PC-9 (cell line): ENCODE measurements at regions not wholly inside any gene's neighbourhood (a gene's known extent, or its start where the extent isn't known, plus 50 kb on each side); places are given as distances from the start of the nearest gene placed in this dataset.

ENCODE experiments used
- BruUV-seq: library from RNA; stranded (reverse); fragments of 400-500 nt; replicated peaks from 2 replicates; lab custom pipeline; 2021; lab: Mats Ljungman, UMichigan
- CTCF ChIA-PET: fragments of 300-600 bp; sonication (Branson Sonifier 250); formaldehyde crosslinking; loops from one replicate; lab custom pipeline; 2022; ENCODE audit warnings: antibody characterized with exemption; lab: Charles Lee
- POLR2A ChIA-PET: fragments of 300-600 bp; sonication (Branson Sonifier 250); formaldehyde crosslinking; loops from one replicate; lab custom pipeline; 2022; ENCODE audit warnings: antibody characterized with exemption; ENCODE audit not compliant: unreplicated experiment; lab: Charles Lee
- DNase-seq, 2 experiments: peaks; one replicate each; pipeline versions ENCODE4 v3.0.0 to v3.0.0-alpha.2; 2015 to 2022; ENCODE audit warnings: mixed read lengths in 1 of 2
- H2AFZ ChIP-seq: fragments of 200-600 bp; sonication (generic); 2 replicates; pipeline ENCODE4 v1.8.1; 2017; ENCODE audit warnings: antibody characterized with exemption
- H3F3A ChIP-seq: fragments of 200-600 bp; sonication (generic); 2 replicates; pipeline ENCODE4 v1.8.1; 2017; ENCODE audit warnings: antibody characterized with exemption, mild to moderate bottlenecking, low read depth; ENCODE audit not compliant: insufficient read depth
- H3K27ac ChIP-seq: fragments of 200-600 bp; sonication (generic); 2 replicates; pipeline ENCODE4 v1.6.1; 2016; ENCODE audit warnings: mixed run types
- H3K27me3 ChIP-seq: fragments of 200-600 bp; sonication (generic); 2 replicates; pipeline ENCODE4 v1.6.1; 2016; ENCODE audit warnings: low read depth, mixed run types; ENCODE audit not compliant: insufficient read depth
- H3K36me3 ChIP-seq: fragments of 200-600 bp; sonication (generic); 2 replicates; pipeline ENCODE4 v1.6.1; 2016; ENCODE audit warnings: low read depth, mixed run types
- H3K4me1 ChIP-seq: fragments of 200-600 bp; sonication (generic); replicated peaks from 2 replicates; pipeline ENCODE4 v1.6.1; 2016; ENCODE audit warnings: mixed run types; ENCODE audit not compliant: insufficient read depth
- H3K4me2 ChIP-seq: fragments of 200-600 bp; sonication (generic); 2 replicates; pipeline ENCODE4 v1.6.1; 2017; ENCODE audit warnings: mixed run types
- H3K4me3 ChIP-seq: fragments of 200-600 bp; sonication (generic); 2 replicates; pipeline ENCODE4 v1.6.1; 2016; ENCODE audit warnings: mixed run types
- H3K79me2 ChIP-seq: fragments of 200-600 bp; sonication (generic); 2 replicates; pipeline ENCODE4 v1.6.1; 2017; ENCODE audit warnings: low read depth, mixed run types
- H3K9me2 ChIP-seq: fragments of 200-600 bp; sonication (generic); 2 replicates; pipeline ENCODE4 v1.8.1; 2017; ENCODE audit warnings: mild to moderate bottlenecking; ENCODE audit not compliant: insufficient read depth
- H3K9me3 ChIP-seq: fragments of 200-600 bp; sonication (generic); 2 replicates; pipeline ENCODE4 v1.8.1; 2016; ENCODE audit warnings: low read depth; ENCODE audit not compliant: insufficient read depth
- H4K20me1 ChIP-seq: fragments of 200-600 bp; sonication (generic); 2 replicates; pipeline ENCODE4 v1.8.1; 2017; ENCODE audit not compliant: insufficient read depth
- EZH2 ChIP-seq: fragments of 200-600 bp; sonication (generic); IDR thresholded peaks from 2 replicates; pipeline ENCODE4 v1.8.0; 2017; ENCODE audit warnings: antibody characterized with exemption, low read depth
- intact Hi-C: fragments of 100-400 bp; cut with micrococcal nuclease; formaldehyde crosslinking; loops from one replicate; pipeline ENCODE4 v1.10.0; 2022; ENCODE audit not compliant: unreplicated experiment
- TF ChIP-seq, protein P1 (sequence below): fragments of 200-600 bp; sonication (generic); conservative IDR thresholded peaks from 2 replicates; pipeline ENCODE4 v1.6.1; 2017; ENCODE audit warnings: mixed run types, antibody characterized with exemption, mild to moderate bottlenecking, moderate library complexity

DNA sequence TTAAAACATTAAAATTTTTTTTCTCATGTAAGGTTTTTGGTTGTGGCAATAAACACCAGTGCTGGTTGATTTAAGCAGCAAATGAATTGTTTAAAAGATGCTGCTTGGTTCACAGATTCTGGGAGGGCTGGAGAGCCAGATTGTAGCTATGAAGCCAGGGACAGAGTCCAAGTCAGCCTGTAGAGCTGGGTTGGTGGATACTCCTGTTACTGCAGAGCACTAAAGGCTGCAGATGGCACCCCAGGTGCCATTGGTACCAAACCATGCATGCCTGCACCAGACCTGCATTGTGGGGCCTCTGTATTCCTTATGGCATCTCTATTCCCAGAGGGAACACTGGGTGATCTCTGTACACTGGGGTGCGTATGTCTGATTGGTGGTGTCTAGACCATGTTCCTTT lies 113.3 kb downstream of the SNAPC1 start:
- Histone ChIP-seq H3K9me2 (no peaks in the 10 kb centered on the region), H3K4me3 (no peak overlapping the region), H3K4me2 (no peak overlapping the region), H2AFZ (no peak overlapping the region), H4K20me1 (no peaks in the 10 kb centered on the region), H3K27ac (no peak overlapping the region), H3K4me1 (no peaks in the 10 kb centered on the region), H3K9me3 (peaks cover 12% of the 10 kb centered on the region; the same call in 1 of the 2 replicates), H3K27me3 (no peaks in the 10 kb centered on the region), H3F3A (no peaks in the 10 kb centered on the region), H3K36me3 (no peaks in the 10 kb centered on the region), H3K79me2 (no peaks in the 10 kb centered on the region)
- no TSS peak for BruUV-seq
- DNase-seq = no peak
- intact Hi-C loops = no loop called here
- TF ChIP-seq, protein P1, sequence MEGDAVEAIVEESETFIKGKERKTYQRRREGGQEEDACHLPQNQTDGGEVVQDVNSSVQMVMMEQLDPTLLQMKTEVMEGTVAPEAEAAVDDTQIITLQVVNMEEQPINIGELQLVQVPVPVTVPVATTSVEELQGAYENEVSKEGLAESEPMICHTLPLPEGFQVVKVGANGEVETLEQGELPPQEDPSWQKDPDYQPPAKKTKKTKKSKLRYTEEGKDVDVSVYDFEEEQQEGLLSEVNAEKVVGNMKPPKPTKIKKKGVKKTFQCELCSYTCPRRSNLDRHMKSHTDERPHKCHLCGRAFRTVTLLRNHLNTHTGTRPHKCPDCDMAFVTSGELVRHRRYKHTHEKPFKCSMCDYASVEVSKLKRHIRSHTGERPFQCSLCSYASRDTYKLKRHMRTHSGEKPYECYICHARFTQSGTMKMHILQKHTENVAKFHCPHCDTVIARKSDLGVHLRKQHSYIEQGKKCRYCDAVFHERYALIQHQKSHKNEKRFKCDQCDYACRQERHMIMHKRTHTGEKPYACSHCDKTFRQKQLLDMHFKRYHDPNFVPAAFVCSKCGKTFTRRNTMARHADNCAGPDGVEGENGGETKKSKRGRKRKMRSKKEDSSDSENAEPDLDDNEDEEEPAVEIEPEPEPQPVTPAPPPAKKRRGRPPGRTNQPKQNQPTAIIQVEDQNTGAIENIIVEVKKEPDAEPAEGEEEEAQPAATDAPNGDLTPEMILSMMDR = no peak
- TF ChIP-seq EZH2 = no peak
- POLR2A ChIA-PET = no interaction called here
- CTCF ChIA-PET = interaction anchor here (0.6 kb wide), 1 partner anchor 130 kb away, joined by 5 read pairs; no protein-coding TSS in a partner anchor

DNA sequence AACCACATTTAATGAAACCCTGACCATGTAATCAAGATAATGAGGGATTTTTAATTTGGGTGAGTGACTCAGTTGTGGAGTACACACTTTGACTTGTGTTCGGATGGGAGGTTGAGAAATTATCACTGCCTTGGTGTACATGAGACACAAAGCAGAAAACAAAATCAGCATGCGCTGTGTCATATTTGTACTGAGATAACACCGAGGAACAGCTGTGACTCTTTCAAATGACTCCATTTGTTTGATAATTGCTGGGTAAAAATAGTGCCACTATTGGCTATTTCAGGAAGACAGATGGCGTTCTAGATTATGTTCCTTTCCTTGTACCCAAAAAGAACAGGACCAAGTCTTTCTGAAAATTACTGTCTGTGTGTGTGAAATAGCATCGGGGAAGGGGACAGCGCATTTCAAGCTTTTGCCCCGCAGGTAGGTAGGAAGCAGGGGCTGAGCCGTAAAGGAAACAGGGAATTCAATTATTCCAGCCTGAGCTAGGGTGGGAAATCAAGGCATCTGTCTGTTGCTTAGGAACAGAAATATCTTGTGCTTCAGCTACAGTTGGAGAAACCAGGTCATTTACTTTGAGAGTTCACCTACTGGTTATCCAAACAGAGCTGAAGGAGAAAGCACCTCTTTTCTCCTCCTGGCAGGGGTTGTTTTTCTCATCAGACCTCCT lies 114.3 kb downstream of the SNAPC1 start:
- ChIA-PET POLR2A (no interaction called here), CTCF (interaction anchor here (0.6 kb wide), 1 partner anchor 131 kb away, joined by 5 read pairs; no protein-coding TSS in a partner anchor)
- DNase-seq = no peak
- Histone ChIP-seq H3K4me1 (no peaks in the 10 kb centered on the region), H3K4me2 (no peak overlapping the region), H3K4me3 (no peak overlapping the region), H3F3A (no peaks in the 10 kb centered on the region), H3K36me3 (no peaks in the 10 kb centered on the region), H3K27me3 (no peaks in the 10 kb centered on the region), H4K20me1 (no peaks in the 10 kb centered on the region), H3K79me2 (no peaks in the 10 kb centered on the region), H3K27ac (no peak overlapping the region), H3K9me2 (no peaks in the 10 kb centered on the region), H2AFZ (no peak overlapping the region), H3K9me3 (0 out of 2 replicates have a peak, but pooled peaks cover 4% of the 10 kb centered on the region)
- intact Hi-C loops = no loop called here
- no peak for TF ChIP-seq EZH2
- TF ChIP-seq, protein P1 = no peak
- BruUV-seq = no TSS peak

DNA sequence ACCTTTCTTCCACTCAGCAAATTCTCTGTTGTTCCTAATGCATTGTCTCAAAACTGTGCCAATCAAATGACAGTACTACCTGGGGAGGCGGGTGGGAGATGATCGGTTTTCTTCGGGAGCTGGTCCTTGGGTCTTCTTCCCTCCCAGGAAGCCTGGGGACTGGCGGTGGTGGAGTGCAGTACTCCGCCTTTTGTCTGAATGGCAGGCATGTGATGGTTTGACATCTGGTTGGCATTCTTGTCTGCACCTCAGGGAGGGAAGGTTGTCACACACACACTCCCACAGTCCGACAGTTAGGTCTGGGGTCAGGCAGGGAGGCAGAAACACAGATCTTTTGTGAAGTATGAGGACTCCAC lies 114.8 kb downstream of the SNAPC1 start:
- H3K9me2 ChIP-seq = no peaks in the 10 kb centered on the region
- H3K27me3 ChIP-seq = no peaks in the 10 kb centered on the region
- no peak overlapping the region for H2AFZ ChIP-seq
- H3K4me3 ChIP-seq = no peak overlapping the region
- H4K20me1 ChIP-seq = no peaks in the 10 kb centered on the region
- CTCF ChIA-PET = no interaction called here
- no peaks in the 10 kb centered on the region for H3F3A ChIP-seq
- no peaks in the 10 kb centered on the region for H3K79me2 ChIP-seq
- no peak for DNase-seq
- no peak overlapping the region for H3K27ac ChIP-seq
- no peaks in the 10 kb centered on the region for H3K36me3 ChIP-seq
- POLR2A ChIA-PET = no interaction called here
- TF ChIP-seq EZH2 = no peak
- TF ChIP-seq, protein P1 = no peak
- H3K9me3 ChIP-seq = no peaks in the 10 kb centered on the region
- no peak overlapping the region for H3K4me2 ChIP-seq
- BruUV-seq = no TSS peak
- intact Hi-C loops = no loop called here
- H3K4me1 ChIP-seq = no peaks in the 10 kb centered on the region
